GM23338 (cell line): ENCODE measurements at regions not wholly inside any gene's neighbourhood (a gene's known extent, or its start where the extent isn't known, plus 50 kb on each side); places are given as distances from the start of the nearest gene placed in this dataset.
A peak's percentile ranks its signal among the peaks of the same experiment; 100 is the strongest.

ENCODE experiments used
- ATAC-seq: fragments of 200-7000 bp; cut with Tn5 transposase; 3 replicates; pipeline ENCODE4 v1.9.1; 2020
- DNase-seq: peaks from one replicate; pipeline ENCODE4 v3.0.0-alpha.2; 2015; ENCODE audit warnings: low spot score
- H2AFZ ChIP-seq: fragments of 200-600 bp; sonication (generic); 2 replicates; pipeline ENCODE4 v1.8.0; 2016; ENCODE audit warnings: antibody characterized with exemption, mild to moderate bottlenecking, moderate library complexity
- H3F3A ChIP-seq: fragments of 200-600 bp; sonication (generic); replicated peaks from 2 replicates; pipeline ENCODE4 v1.8.0; 2017; ENCODE audit warnings: antibody characterized with exemption, mixed run types, low read depth
- H3K27ac ChIP-seq: fragments of 200-600 bp; sonication (generic); 2 replicates; pipeline ENCODE4 v1.6.1; 2016; ENCODE audit warnings: low read depth
- H3K27me3 ChIP-seq: fragments of 200-600 bp; sonication (generic); 2 replicates; pipeline ENCODE4 v1.8.0; 2016; ENCODE audit warnings: mild to moderate bottlenecking, mixed run types, moderate library complexity; ENCODE audit not compliant: insufficient read depth
- H3K36me3 ChIP-seq: fragments of 200-600 bp; sonication (generic); 2 replicates; pipeline ENCODE4 v1.8.0; 2016; ENCODE audit warnings: mild to moderate bottlenecking; ENCODE audit not compliant: insufficient read depth
- H3K4me1 ChIP-seq: fragments of 200-600 bp; sonication (generic); 2 replicates; pipeline ENCODE4 v1.8.0; 2016; ENCODE audit warnings: mild to moderate bottlenecking, moderate library complexity; ENCODE audit not compliant: insufficient read depth
- H3K4me2 ChIP-seq: fragments of 200-600 bp; sonication (generic); 2 replicates; pipeline ENCODE4 v1.7.1; 2017; ENCODE audit warnings: mixed run types
- H3K4me3 ChIP-seq: fragments of 200-600 bp; sonication (generic); 2 replicates; pipeline ENCODE4 v1.6.1; 2016; ENCODE audit warnings: mixed run types
- H3K79me2 ChIP-seq: fragments of 200-600 bp; sonication (generic); replicated peaks from 2 replicates; pipeline ENCODE4 v1.8.0; 2017; ENCODE audit warnings: mild to moderate bottlenecking; ENCODE audit not compliant: insufficient read depth
- H3K9me2 ChIP-seq: fragments of 200-600 bp; sonication (generic); 2 replicates; pipeline ENCODE4 v1.8.0; 2017; ENCODE audit not compliant: insufficient read depth
- H4K20me1 ChIP-seq: fragments of 200-600 bp; sonication (generic); replicated peaks from 2 replicates; pipeline ENCODE4 v1.8.0; 2017; ENCODE audit warnings: mild to moderate bottlenecking; ENCODE audit not compliant: insufficient read depth
- H3K27ac Mint-ChIP-seq: 2 replicates; pipeline ENCODE4 v1.8.0; 2020; ENCODE audit warnings: inconsistent platforms, mild to moderate bottlenecking, moderate library complexity, mixed read lengths
- H3K27me3 Mint-ChIP-seq: 3 replicates; pipeline ENCODE4 v1.8.0; 2022; ENCODE audit warnings: low read depth, mild to moderate bottlenecking, moderate library complexity, mixed read lengths, inconsistent platforms; ENCODE audit not compliant: insufficient read depth, poor library complexity
- H3K36me3 Mint-ChIP-seq: 3 replicates; pipeline ENCODE4 v1.8.0; 2021; ENCODE audit warnings: low read depth, mild to moderate bottlenecking, inconsistent platforms, moderate library complexity, mixed read lengths
- H3K4me1 Mint-ChIP-seq: 3 replicates; pipeline ENCODE4 v1.8.0; 2020; ENCODE audit warnings: mild to moderate bottlenecking, inconsistent platforms, mixed read lengths
- H3K4me3 Mint-ChIP-seq: 3 replicates; pipeline ENCODE4 v1.8.0; 2021; ENCODE audit warnings: moderate library complexity, mild to moderate bottlenecking, inconsistent platforms, mixed read lengths
- H3K9me3 Mint-ChIP-seq: 3 replicates; pipeline ENCODE4 v1.8.0; 2020; ENCODE audit warnings: moderate library complexity, mild to moderate bottlenecking, inconsistent platforms, mixed read lengths
- CREB1 ChIP-seq: fragments of 250-450 bp; sonication (Bioruptor Pico); IDR thresholded peaks from 2 replicates; pipeline ENCODE4 v1.5.0; 2020; ENCODE audit warnings: low read depth, mild to moderate bottlenecking, moderate library complexity
- EZH2 ChIP-seq: fragments of 200-600 bp; sonication (generic); IDR thresholded peaks from one replicate; pipeline ENCODE4 v1.8.0; 2017; ENCODE audit warnings: antibody characterized with exemption, mild to moderate bottlenecking, low read depth; ENCODE audit not compliant: unreplicated experiment
- EZH2phosphoT487 ChIP-seq: fragments of 200-600 bp; sonication (generic); IDR thresholded peaks from one replicate; pipeline ENCODE4 v1.8.1; 2018; ENCODE audit warnings: antibody characterized with exemption; ENCODE audit not compliant: unreplicated experiment
- JUNB ChIP-seq: IDR thresholded peaks from one replicate; pipeline ENCODE4 v1.6.1; 2016; ENCODE audit warnings: antibody characterized with exemption; ENCODE audit not compliant: unreplicated experiment
- POLR2AphosphoS5 ChIP-seq: IDR thresholded peaks from 2 replicates; pipeline ENCODE4 v1.6.1; 2016; ENCODE audit warnings: antibody characterized with exemption, low read depth
- REST ChIP-seq: IDR thresholded peaks from one replicate; pipeline ENCODE4 v1.6.1; 2018; ENCODE audit warnings: antibody characterized with exemption; ENCODE audit not compliant: unreplicated experiment
- STAT1 ChIP-seq: IDR thresholded peaks from one replicate; pipeline ENCODE4 v1.6.1; 2016; ENCODE audit warnings: antibody characterized with exemption; ENCODE audit not compliant: unreplicated experiment
- ZNF114 ChIP-seq: fragments of 250-450 bp; sonication (Bioruptor Pico); IDR thresholded peaks from 2 replicates; pipeline ENCODE4 v1.5.0; 2020; ENCODE audit warnings: mild to moderate bottlenecking, moderate library complexity
- ZNF331 ChIP-seq: fragments of 250-450 bp; sonication (Bioruptor Pico); IDR thresholded peaks from 2 replicates; pipeline ENCODE4 v1.5.0; 2020; ENCODE audit warnings: low read depth, mild to moderate bottlenecking, moderate library complexity
- ZNF462 ChIP-seq: fragments of 250-450 bp; sonication (Bioruptor Pico); IDR thresholded peaks from 2 replicates; pipeline ENCODE4 v1.5.0; 2020; ENCODE audit warnings: mild to moderate bottlenecking, moderate library complexity

GRCh38 chrX:39805825-39806224, 291.9 kb downstream of the BCOR start (continued):
- TF ChIP-seq ZNF114 (CRISPR knock-in tag) (no peak), EZH2 (no peak), ZNF331 (CRISPR knock-in tag) (no peak), EZH2phosphoT487 (no peak)

- 0 out of 2 replicates have a peak, but pooled peaks cover 6% of the 10 kb centered on the region for H3K4me1 ChIP-seq
- H4K20me1 ChIP-seq: no peaks in the 10 kb centered on the region
- H3K27me3 Mint-ChIP-seq: peaks cover 4% of the 10 kb centered on the region
- peaks cover 19% of the 10 kb centered on the region for H3K4me1 Mint-ChIP-seq
- H3K4me3 ChIP-seq: no peak overlapping the region
- no peaks in the 10 kb centered on the region for H3K79me2 ChIP-seq
- no peaks in the 10 kb centered on the region for H3F3A ChIP-seq
- H3K27me3 ChIP-seq: no peaks in the 10 kb centered on the region
- TF ChIP-seq POLR2AphosphoS5 (no peak), EZH2phosphoT487 (no peak), ZNF331 (CRISPR knock-in tag) (no peak), JUNB (no peak), EZH2 (no peak)
- no peak for ATAC-seq
- no peaks in the 10 kb centered on the region for H3K9me2 ChIP-seq
- no peak overlapping the region for H3K4me2 ChIP-seq
- H3K4me3 Mint-ChIP-seq: no peak overlapping the region
- peak; percentile 24 for DNase-seq
- H3K9me3 Mint-ChIP-seq: no peaks in the 10 kb centered on the region
- no peaks in the 10 kb centered on the region for H3K36me3 Mint-ChIP-seq
- H3K27ac Mint-ChIP-seq: no peak overlapping the region; the same call in 1 of the 2 replicates
- no peak overlapping the region for H3K27ac ChIP-seq
- no peaks in the 10 kb centered on the region for H3K36me3 ChIP-seq
- H2AFZ ChIP-seq: no peak overlapping the region
Measured at GRCh38 chrX:39808471-39808917, 289.3 kb downstream of the BCOR start.

GRCh38 chrX:39809331-39809730, 288.4 kb downstream of the BCOR start:
- H3K4me3 ChIP-seq: no peak overlapping the region
- Mint-ChIP-seq H3K4me3 (no peak overlapping the region), H3K9me3 (no peaks in the 10 kb centered on the region), H3K36me3 (no peaks in the 10 kb centered on the region), H3K27me3 (peaks cover 4% of the 10 kb centered on the region), H3K27ac (no peak overlapping the region), H3K4me1 (peaks cover 23% of the 10 kb centered on the region)
- H3K4me2 ChIP-seq: no peak overlapping the region
- no peaks in the 10 kb centered on the region for H4K20me1 ChIP-seq
- H3F3A ChIP-seq: no peaks in the 10 kb centered on the region
- H3K9me2 ChIP-seq: no peaks in the 10 kb centered on the region
- H3K27me3 ChIP-seq: no peaks in the 10 kb centered on the region
- ATAC-seq (no peak), DNase-seq (no peak)
- H3K79me2 ChIP-seq: no peaks in the 10 kb centered on the region
- no peak overlapping the region for H2AFZ ChIP-seq
- 0 out of 2 replicates have a peak, but pooled peaks cover 6% of the 10 kb centered on the region for H3K4me1 ChIP-seq
- no peaks in the 10 kb centered on the region for H3K36me3 ChIP-seq
- H3K27ac ChIP-seq: no peak overlapping the region
- TF ChIP-seq ZNF462 (CRISPR knock-in tag) (no peak), CREB1 (no peak), STAT1 (no peak), ZNF114 (CRISPR knock-in tag) (no peak), EZH2phosphoT487 (no peak), EZH2 (no peak), REST (no peak)
